ENCODE measurements at regions not wholly inside any gene's neighbourhood (a gene's known extent, or its start where the extent isn't known, plus 50 kb on each side); places are given as distances from the start of the nearest gene placed in this dataset.

DNA sequence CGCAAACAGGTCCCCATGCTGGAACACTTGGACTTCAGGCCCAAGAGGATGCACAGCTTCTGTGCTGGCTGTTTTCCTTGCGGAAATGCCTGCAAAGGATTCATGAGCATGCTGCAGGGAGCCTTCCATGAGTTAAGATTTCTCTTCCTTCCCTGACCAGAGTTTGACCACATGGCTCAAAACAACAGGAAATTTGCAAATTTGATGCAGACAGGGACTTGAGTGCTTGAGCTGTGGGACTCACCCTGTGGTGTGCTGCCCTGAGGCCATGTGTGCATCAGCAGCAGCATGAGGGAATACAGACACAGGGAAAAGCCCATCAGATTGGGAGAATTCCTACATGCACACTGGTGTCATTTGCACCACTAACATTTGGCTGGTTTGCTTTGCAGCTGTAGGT is 195.4 kb downstream of the CDC14C start:
- intact Hi-C loops (cut with micrococcal nuclease): no loop called here
- no peaks in the 10 kb centered on the region for H3K9me3 Mint-ChIP-seq (ENCODE audit: unreplicated experiment)
- BruUV-seq (replicated peaks): no TSS peak
- ChIA-PET CTCF (no interaction called here), POLR2A (no interaction called here)
- H3K36me3 Mint-ChIP-seq (ENCODE audit: insufficient read depth, unreplicated experiment): no peaks in the 10 kb centered on the region
- H3K27ac Mint-ChIP-seq (ENCODE audit: low read depth, unreplicated experiment): no peak overlapping the region
- no peak for DNase-seq (ENCODE audit: unreplicated experiment)
- no peaks in the 10 kb centered on the region for H3K4me1 Mint-ChIP-seq (ENCODE audit: insufficient read depth, unreplicated experiment)
- H3K27me3 Mint-ChIP-seq (ENCODE audit: insufficient read depth, unreplicated experiment): peaks cover 27% of the 10 kb centered on the region
- H3K4me3 Mint-ChIP-seq (ENCODE audit: unreplicated experiment): no peak overlapping the region
- TF ChIP-seq, protein P1, sequence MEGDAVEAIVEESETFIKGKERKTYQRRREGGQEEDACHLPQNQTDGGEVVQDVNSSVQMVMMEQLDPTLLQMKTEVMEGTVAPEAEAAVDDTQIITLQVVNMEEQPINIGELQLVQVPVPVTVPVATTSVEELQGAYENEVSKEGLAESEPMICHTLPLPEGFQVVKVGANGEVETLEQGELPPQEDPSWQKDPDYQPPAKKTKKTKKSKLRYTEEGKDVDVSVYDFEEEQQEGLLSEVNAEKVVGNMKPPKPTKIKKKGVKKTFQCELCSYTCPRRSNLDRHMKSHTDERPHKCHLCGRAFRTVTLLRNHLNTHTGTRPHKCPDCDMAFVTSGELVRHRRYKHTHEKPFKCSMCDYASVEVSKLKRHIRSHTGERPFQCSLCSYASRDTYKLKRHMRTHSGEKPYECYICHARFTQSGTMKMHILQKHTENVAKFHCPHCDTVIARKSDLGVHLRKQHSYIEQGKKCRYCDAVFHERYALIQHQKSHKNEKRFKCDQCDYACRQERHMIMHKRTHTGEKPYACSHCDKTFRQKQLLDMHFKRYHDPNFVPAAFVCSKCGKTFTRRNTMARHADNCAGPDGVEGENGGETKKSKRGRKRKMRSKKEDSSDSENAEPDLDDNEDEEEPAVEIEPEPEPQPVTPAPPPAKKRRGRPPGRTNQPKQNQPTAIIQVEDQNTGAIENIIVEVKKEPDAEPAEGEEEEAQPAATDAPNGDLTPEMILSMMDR (IDR thresholded peaks at IDR 0.05; ENCODE audit: unreplicated experiment): no peak

DNA sequence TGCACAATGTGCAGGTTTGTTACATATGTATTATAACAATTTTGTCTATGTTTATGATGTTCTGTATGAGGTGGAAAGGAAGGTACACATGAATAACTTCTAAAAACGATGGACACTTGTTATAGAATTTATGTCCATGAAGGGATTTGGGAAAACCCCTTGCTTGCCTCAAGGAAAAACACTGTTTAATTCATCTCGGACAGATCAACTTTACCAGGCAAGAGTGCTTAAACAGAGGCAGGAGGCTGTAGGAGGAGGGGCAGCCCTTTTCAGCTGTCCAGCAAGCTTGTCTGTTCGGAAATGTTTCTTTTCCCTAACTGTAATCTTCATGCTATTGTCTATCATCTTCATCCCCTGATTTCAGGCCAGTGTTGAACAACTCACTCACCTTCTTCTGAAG is 200.9 kb downstream of the CDC14C start:
- H3K4me1 Mint-ChIP-seq (ENCODE audit: insufficient read depth, unreplicated experiment): no peaks in the 10 kb centered on the region
- no peak overlapping the region for H3K4me3 Mint-ChIP-seq (ENCODE audit: unreplicated experiment)
- H3K27ac Mint-ChIP-seq (ENCODE audit: low read depth, unreplicated experiment): no peak overlapping the region
- TF ChIP-seq, protein P1 (IDR thresholded peaks at IDR 0.05; ENCODE audit: unreplicated experiment): no peak
- BruUV-seq (replicated peaks): no TSS peak
- ChIA-PET POLR2A (no interaction called here), CTCF (no interaction called here)
- H3K27me3 Mint-ChIP-seq (ENCODE audit: insufficient read depth, unreplicated experiment): peaks cover 76% of the 10 kb centered on the region
- no peaks in the 10 kb centered on the region for H3K36me3 Mint-ChIP-seq (ENCODE audit: insufficient read depth, unreplicated experiment)
- DNase-seq (ENCODE audit: unreplicated experiment): no peak
- H3K9me3 Mint-ChIP-seq (ENCODE audit: unreplicated experiment): no peaks in the 10 kb centered on the region
- intact Hi-C loops (cut with micrococcal nuclease): no loop called here

DNA sequence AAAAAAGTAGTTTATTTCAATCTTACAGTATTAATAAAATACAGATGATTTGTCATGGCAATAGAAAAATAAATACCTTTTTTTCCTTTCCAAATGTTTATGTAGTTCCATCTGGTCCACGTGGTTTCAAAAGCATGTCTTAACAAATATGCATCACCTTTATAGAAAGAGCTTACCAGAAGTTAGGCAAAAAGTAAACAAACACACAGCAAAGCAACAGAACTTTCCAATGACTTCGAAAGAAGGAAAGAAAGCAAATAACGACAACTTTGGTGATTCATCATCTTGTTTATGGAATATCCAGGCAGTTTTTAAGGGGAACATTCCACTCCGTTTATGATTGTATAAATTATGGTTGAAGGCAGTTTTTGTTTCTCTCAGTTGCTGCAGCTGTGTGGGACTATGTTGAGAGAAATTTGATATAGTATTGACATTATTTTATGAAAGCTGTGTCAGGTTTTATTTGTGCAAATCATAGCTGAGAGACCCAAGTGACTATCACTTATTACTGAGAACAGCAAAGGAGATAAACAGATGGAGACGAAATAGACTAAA is 203.1 kb downstream of the CDC14C start:
- no peak for DNase-seq (ENCODE audit: unreplicated experiment)
- H3K4me1 Mint-ChIP-seq (ENCODE audit: insufficient read depth, unreplicated experiment): no peaks in the 10 kb centered on the region
- H3K36me3 Mint-ChIP-seq (ENCODE audit: insufficient read depth, unreplicated experiment): no peaks in the 10 kb centered on the region
- POLR2A ChIA-PET: no interaction called here
- no peak overlapping the region for H3K27ac Mint-ChIP-seq (ENCODE audit: low read depth, unreplicated experiment)
- H3K9me3 Mint-ChIP-seq (ENCODE audit: unreplicated experiment): no peaks in the 10 kb centered on the region
- TF ChIP-seq, protein P1 (IDR thresholded peaks at IDR 0.05; ENCODE audit: unreplicated experiment): no peak
- CTCF ChIA-PET: interaction anchor here (0.6 kb wide), 1 partner anchor 126 kb away, joined by 3 read pairs; no protein-coding TSS in a partner anchor
- intact Hi-C loops (cut with micrococcal nuclease): no loop called here
- H3K27me3 Mint-ChIP-seq (ENCODE audit: insufficient read depth, unreplicated experiment): peaks cover 90% of the 10 kb centered on the region
- BruUV-seq (replicated peaks): no TSS peak
- H3K4me3 Mint-ChIP-seq (ENCODE audit: unreplicated experiment): no peak overlapping the region

DNA sequence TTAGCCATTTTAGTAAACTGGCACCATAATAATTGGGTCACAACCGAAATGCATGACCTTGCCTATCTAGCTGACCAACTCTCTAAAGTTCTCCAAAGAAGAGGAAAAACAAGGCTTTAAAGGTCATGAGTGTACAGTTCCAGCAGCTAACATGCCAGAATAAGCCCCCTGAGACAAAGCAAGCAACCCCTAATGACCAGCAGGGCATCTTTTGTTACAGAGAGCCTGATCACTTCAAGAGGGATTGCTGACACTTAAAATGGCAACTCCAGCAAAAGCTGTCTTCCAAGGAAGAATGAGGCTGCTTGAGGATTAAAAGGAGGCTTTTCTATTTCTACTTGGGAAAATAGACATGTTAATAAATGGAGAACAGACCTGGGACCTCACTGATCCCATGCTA is 213.6 kb downstream of the CDC14C start:
- BruUV-seq (replicated peaks): no TSS peak
- TF ChIP-seq, protein P1 (IDR thresholded peaks at IDR 0.05; ENCODE audit: unreplicated experiment): no peak
- peaks cover 70% of the 10 kb centered on the region for H3K27me3 Mint-ChIP-seq (ENCODE audit: insufficient read depth, unreplicated experiment)
- H3K36me3 Mint-ChIP-seq (ENCODE audit: insufficient read depth, unreplicated experiment): no peaks in the 10 kb centered on the region
- no peaks in the 10 kb centered on the region for H3K9me3 Mint-ChIP-seq (ENCODE audit: unreplicated experiment)
- ChIA-PET POLR2A (no interaction called here), CTCF (no interaction called here)
- H3K4me1 Mint-ChIP-seq (ENCODE audit: insufficient read depth, unreplicated experiment): no peaks in the 10 kb centered on the region
- DNase-seq (ENCODE audit: unreplicated experiment): no peak
- H3K4me3 Mint-ChIP-seq (ENCODE audit: unreplicated experiment): no peak overlapping the region
- no peak overlapping the region for H3K27ac Mint-ChIP-seq (ENCODE audit: low read depth, unreplicated experiment)
- intact Hi-C loops (cut with micrococcal nuclease): no loop called here

Measured in MCF 10A (cell line).